Glutamatergic neuron (in vitro differentiated cells): ENCODE measurements at regions not wholly inside any gene's neighbourhood (a gene's known extent, or its start where the extent isn't known, plus 50 kb on each side); places are given as distances from the start of the nearest gene placed in this dataset.
"Not testable (repeated sequence)": the region's sequence is repeated elsewhere in the genome, so short reads cannot be mapped to it uniquely, and the experiment has no call there.

Experiments used
- DNase-seq: peaks from one replicate; pipeline ENCODE4 v3.0.0; 2022
- H3K27ac Mint-ChIP-seq: one replicate; pipeline ENCODE4 v1.8.0; 2020; ENCODE audit warnings: mild to moderate bottlenecking, mixed read lengths, inconsistent platforms; ENCODE audit not compliant: unreplicated experiment
- H3K27me3 Mint-ChIP-seq: one replicate; pipeline ENCODE4 v1.8.0; 2020; ENCODE audit warnings: mild to moderate bottlenecking, moderate library complexity, mixed read lengths, inconsistent platforms; ENCODE audit not compliant: unreplicated experiment
- H3K36me3 Mint-ChIP-seq: one replicate; pipeline ENCODE4 v1.8.0; 2020; ENCODE audit warnings: mild to moderate bottlenecking, mixed read lengths, inconsistent platforms; ENCODE audit not compliant: unreplicated experiment
- H3K4me1 Mint-ChIP-seq: one replicate; pipeline ENCODE4 v1.8.0; 2020; ENCODE audit warnings: mild to moderate bottlenecking, low read depth, mixed read lengths, inconsistent platforms; ENCODE audit not compliant: unreplicated experiment
- H3K4me3 Mint-ChIP-seq: one replicate; pipeline ENCODE4 v1.8.0; 2020; ENCODE audit warnings: mild to moderate bottlenecking, mixed read lengths, inconsistent platforms; ENCODE audit not compliant: unreplicated experiment
- H3K9me3 Mint-ChIP-seq: one replicate; pipeline ENCODE4 v1.8.0; 2020; ENCODE audit warnings: mild to moderate bottlenecking, moderate library complexity, mixed read lengths, inconsistent platforms; ENCODE audit not compliant: unreplicated experiment
- CTCF ChIP-seq: fragments of 200-600 bp; sonication (generic); IDR thresholded peaks from one replicate; pipeline ENCODE4 v1.5.0; 2021; ENCODE audit not compliant: partially characterized antibody, unreplicated experiment

DNA sequence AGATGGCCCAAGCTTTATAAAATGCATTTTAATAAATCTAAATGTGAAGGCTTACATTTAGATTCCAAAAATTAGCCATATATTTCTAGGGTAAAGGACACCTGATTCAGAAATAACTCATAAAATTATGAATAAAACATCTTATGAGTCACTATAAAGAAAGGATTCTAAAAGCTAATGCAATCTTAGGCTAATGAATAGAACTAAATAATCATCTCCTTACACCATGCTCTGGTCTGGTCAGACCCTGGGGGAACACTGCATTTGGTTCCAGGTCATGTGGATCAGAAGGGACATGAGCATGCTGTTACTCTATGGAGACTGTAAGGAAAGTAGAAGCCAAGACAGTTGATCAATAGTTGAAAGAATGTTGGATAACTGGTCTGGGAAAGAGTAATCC lies 370.4 kb downstream of the NDFIP2 start:
- DNase-seq: no peak
- Mint-ChIP-seq H3K27me3 (peaks cover 3% of the 10 kb centered on the region), H3K4me1 (peaks cover 3% of the 10 kb centered on the region)

DNA sequence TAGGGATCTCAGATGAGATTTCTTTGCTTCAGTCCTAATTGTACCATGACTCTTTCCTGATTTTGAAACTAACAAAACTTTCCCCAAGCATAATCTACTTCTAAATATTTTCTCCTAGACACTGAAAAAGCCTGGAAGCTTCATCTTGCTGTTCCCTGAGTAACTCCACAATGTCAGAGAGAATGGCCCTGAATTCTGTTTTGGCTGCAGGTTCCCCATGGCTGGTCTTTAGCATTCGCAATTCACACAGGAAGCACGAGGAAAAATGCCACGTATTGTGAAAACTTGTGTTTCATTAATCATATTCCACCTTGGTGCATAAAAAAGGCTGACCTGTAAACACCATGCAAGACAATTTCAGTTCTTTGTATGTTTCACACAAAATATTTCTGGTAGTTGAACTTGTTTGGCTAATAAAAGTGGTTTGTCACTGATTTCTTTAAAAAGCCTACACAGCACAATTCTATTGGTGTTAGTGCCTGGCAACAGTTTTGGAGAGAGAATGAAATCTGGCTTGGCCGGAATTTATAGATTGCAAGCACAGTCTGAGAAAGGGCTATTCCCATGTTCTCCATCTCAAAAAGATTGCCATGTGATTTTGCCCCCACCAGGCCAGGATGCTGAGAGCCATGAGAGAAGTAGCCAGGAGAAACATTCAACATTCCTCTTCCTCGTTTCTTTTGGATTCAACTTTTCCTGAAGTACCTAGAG lies 367.1 kb downstream of the NDFIP2 start:
- Mint-ChIP-seq H3K36me3 (no peaks in the 10 kb centered on the region), H3K27ac (no peak overlapping the region), H3K9me3 (no peaks in the 10 kb centered on the region), H3K4me3 (no peak overlapping the region), H3K27me3 (no peaks in the 10 kb centered on the region), H3K4me1 (peaks cover 3% of the 10 kb centered on the region)
- no peak for DNase-seq
- no peak for TF ChIP-seq CTCF

More for the DNA sequence above, 370.4 kb downstream of the NDFIP2 start:
- no peak for TF ChIP-seq CTCF
- no peak overlapping the region for H3K27ac Mint-ChIP-seq
- no peak overlapping the region for H3K4me3 Mint-ChIP-seq
- no peaks in the 10 kb centered on the region for H3K36me3 Mint-ChIP-seq
- H3K9me3 Mint-ChIP-seq: no peaks in the 10 kb centered on the region

GRCh38 chr13:79846386-79846785 lies 365.4 kb downstream of the NDFIP2 start:
- Mint-ChIP-seq H3K4me3 (no peak overlapping the region), H3K27ac (no peak overlapping the region), H3K9me3 (no peaks in the 10 kb centered on the region), H3K36me3 (no peaks in the 10 kb centered on the region), H3K27me3 (no peaks in the 10 kb centered on the region), H3K4me1 (no peaks in the 10 kb centered on the region)
- TF ChIP-seq CTCF: no peak
- no peak for DNase-seq

DNA sequence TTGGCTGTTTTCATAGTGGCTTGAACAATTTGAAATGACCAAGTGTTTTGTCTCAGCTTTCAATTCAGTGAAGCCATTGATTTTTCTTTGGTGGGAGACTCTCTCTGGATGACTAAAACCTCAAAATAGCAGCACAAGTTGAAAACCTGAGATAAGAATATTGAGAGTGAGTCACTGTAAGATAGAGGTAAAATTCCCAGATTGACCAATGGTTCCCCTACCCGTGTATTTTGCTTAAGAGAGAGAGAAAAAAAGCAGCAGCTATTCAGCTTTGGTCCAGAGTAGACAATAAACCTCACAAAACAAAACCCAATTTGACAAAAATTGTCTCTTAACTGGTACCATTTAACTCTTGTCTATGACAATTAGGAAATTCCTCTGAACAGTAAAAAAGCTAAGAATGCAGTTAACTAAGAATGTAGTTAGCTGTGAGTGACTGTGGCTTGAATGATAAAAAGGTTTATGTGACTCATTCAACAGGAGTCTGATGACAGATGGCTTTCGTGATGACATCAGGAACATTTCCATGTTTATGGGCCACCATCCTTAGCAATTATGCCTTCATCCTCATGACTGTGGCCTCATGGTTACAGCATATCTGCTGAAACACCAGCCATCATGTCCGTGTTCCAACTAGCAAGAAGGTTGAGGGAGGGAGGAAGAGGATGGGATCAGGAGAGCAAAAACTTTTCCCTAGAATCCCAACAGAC lies 356.9 kb downstream of the NDFIP2 start:
- Mint-ChIP-seq H3K36me3 (peaks cover 9% of the 10 kb centered on the region), H3K27me3 (no peaks in the 10 kb centered on the region), H3K27ac (no peak overlapping the region), H3K4me1 (peaks cover 11% of the 10 kb centered on the region), H3K4me3 (no peak overlapping the region), H3K9me3 (peaks cover 6% of the 10 kb centered on the region)
- TF ChIP-seq CTCF: no peak
- DNase-seq: no peak

- not testable (repeated sequence) for H3K4me3 Mint-ChIP-seq, DNase-seq, H3K27me3 Mint-ChIP-seq, H3K36me3 Mint-ChIP-seq, H3K27ac Mint-ChIP-seq, H3K9me3 Mint-ChIP-seq
- H3K4me1 Mint-ChIP-seq: peaks cover 11% of the 10 kb centered on the region
Measured at GRCh38 chr13:79836121-79836520, 355.2 kb downstream of the NDFIP2 start.
